Gastroesophageal sphincter (tissue), 4 donors: ENCODE measurements at regions not wholly inside any gene's neighbourhood (a gene's known extent, or its start where the extent isn't known, plus 50 kb on each side); places are given as distances from the start of the nearest gene placed in this dataset.

Source experiments
- ATAC-seq: fragments of 150-250 bp; one replicate; pipeline ENCODE4 v1.9.1; 2016; ENCODE audit warnings: mild to moderate bottlenecking, moderate library complexity
- H3K27ac ChIP-seq, 4 donors: fragments of 200-600 bp; sonication (generic) in 3 of 4; 1 replicate in 3 of 4; 2 replicates in 1 of 4; pipeline ENCODE4 v1.5.1; 2016 to 2019
- H3K27me3 ChIP-seq: fragments of 200-600 bp; sonication (generic); one replicate; pipeline ENCODE4 v1.5.1; 2019
- H3K36me3 ChIP-seq, 2 donors: fragments of 200-600 bp; sonication (generic); one replicate each; pipeline ENCODE4 v1.5.1; 2019; ENCODE audit warnings: control low read depth in 1 of 2
- H3K4me1 ChIP-seq, 3 donors: fragments of 200-600 bp; sonication (generic); 1 replicate in 2 of 3; 2 replicates in 1 of 3; pipeline ENCODE4 v1.5.1; 2016 to 2019; ENCODE audit warnings: control low read depth in 2 of 3
- H3K4me3 ChIP-seq, 2 donors: fragments of 200-600 bp; sonication (generic); one replicate each; pipeline ENCODE4 v1.5.1; 2019; ENCODE audit warnings: mild to moderate bottlenecking in 1 of 2, moderate library complexity in 1 of 2
- H3K9me3 ChIP-seq, 3 donors: fragments of 200-600 bp; sonication (generic); one replicate each; pipeline ENCODE4 v1.5.1; 2017 to 2019; ENCODE audit warnings: control low read depth in 2 of 3
- CTCF ChIP-seq, 4 experiments: fragments of 200-600 bp in 2 of 4; fragments of 450-650 bp in 2 of 4; sonication (generic) in 1 of 4; IDR thresholded peaks; one replicate each; pipeline ENCODE4 v1.5.1; 2017 to 2019; ENCODE audit warnings: antibody characterized with exemption in 4 of 4, mild to moderate bottlenecking in 2 of 4, moderate library complexity in 2 of 4
- EP300 ChIP-seq: sonication (generic); formaldehyde crosslinking; IDR thresholded peaks from one replicate; pipeline ENCODE4 v1.6.1; 2017; ENCODE audit warnings: antibody characterized with exemption, mild to moderate bottlenecking
- POLR2A ChIP-seq, 2 donors: fragments of 450-650 bp; IDR thresholded peaks; one replicate each; pipeline ENCODE4 v1.6.1; 2017; ENCODE audit warnings: antibody characterized with exemption in 2 of 2, mild to moderate bottlenecking in 2 of 2, moderate library complexity in 1 of 2
- POLR2AphosphoS5 ChIP-seq: sonication (generic); formaldehyde crosslinking; IDR thresholded peaks from one replicate; pipeline ENCODE4 v1.6.1; 2017; ENCODE audit warnings: antibody characterized with exemption
- WGBS, 2 donors: methylation state at CpG; one replicate each; pipeline ENCODE4 v1.1.5; 2018; ENCODE audit warnings: low coverage in 1 of 2; 5-methylcytosine and 5-hydroxymethylcytosine counted together

GRCh38 chr20:58005581-58006345, 222.7 kb downstream of the ANKRD60 start:
- Histone ChIP-seq H3K4me1 (peaks cover 0 to 5% (median 0%) of the 10 kb centered on the region in 3 donors), H3K9me3 (no peaks in the 10 kb centered on the region), H3K36me3 (no peaks in the 10 kb centered on the region), H3K4me3 (no peak overlapping the region), H3K27ac (no peak overlapping the region), H3K27me3 (peaks cover 6% of the 10 kb centered on the region)
- no peak for TF ChIP-seq POLR2AphosphoS5
- no peak for TF ChIP-seq CTCF (IDR thresholded peaks at IDR 0.05)
- no peak for TF ChIP-seq EP300
- no peak for TF ChIP-seq POLR2A (IDR thresholded peaks at IDR 0.05)
- ATAC-seq = no peak
- WGBS, 2 donors = 67% methylated on average over 1 of the region's 8 CpGs; no CpG with 5 or more reads in 1 of the 2 donors

GRCh38 chr20:58004900-58005299, 223.6 kb downstream of the ANKRD60 start:
- no peaks in the 10 kb centered on the region for H3K36me3 ChIP-seq
- H3K27me3 ChIP-seq = no peaks in the 10 kb centered on the region
- no peak for ATAC-seq
- no peak overlapping the region for H3K4me3 ChIP-seq
- H3K27ac ChIP-seq = no peak overlapping the region
- H3K4me1 ChIP-seq = peaks cover 0 to 6% (median 0%) of the 10 kb centered on the region in 3 donors
- TF ChIP-seq EP300 = no peak
- no peak for TF ChIP-seq POLR2A (IDR thresholded peaks at IDR 0.05)
- no peak for TF ChIP-seq POLR2AphosphoS5
- TF ChIP-seq CTCF (IDR thresholded peaks at IDR 0.05) = no peak
- WGBS, 2 donors = 85% methylated on average over 2 of the region's 4 CpGs; no CpG with 5 or more reads in 1 of the 2 donors
- H3K9me3 ChIP-seq = no peaks in the 10 kb centered on the region

GRCh38 chr20:58004146-58004545, 224.3 kb downstream of the ANKRD60 start:
- ATAC-seq = no peak
- 69 to 100% methylated on average over 2 to 3 of the region's 7 CpGs for WGBS, 2 donors
- TF ChIP-seq POLR2A (IDR thresholded peaks at IDR 0.05) (no peak), POLR2AphosphoS5 (no peak), CTCF (IDR thresholded peaks at IDR 0.05) (no peak), EP300 (no peak)

GRCh38 chr20:58003525-58003924, 224.9 kb downstream of the ANKRD60 start:
- Histone ChIP-seq H3K4me1 (peaks cover 0 to 19% (median 9%) of the 10 kb centered on the region in 3 donors), H3K27me3 (peaks cover 2% of the 10 kb centered on the region), H3K4me3 (no peak overlapping the region), H3K36me3 (no peaks in the 10 kb centered on the region), H3K27ac (no peak overlapping the region), H3K9me3 (no peaks in the 10 kb centered on the region)
- 100% methylated on average over 1 of the region's 6 CpGs; no CpG with 5 or more reads in 1 of the 2 donors for WGBS, 2 donors
- no peak for ATAC-seq
- TF ChIP-seq CTCF (IDR thresholded peaks at IDR 0.05) = no peak
- TF ChIP-seq POLR2AphosphoS5 = no peak
- no peak for TF ChIP-seq POLR2A (IDR thresholded peaks at IDR 0.05)
- TF ChIP-seq EP300 = no peak

More at GRCh38 chr20:58004146-58004545, 224.3 kb downstream of the ANKRD60 start:
- Histone ChIP-seq H3K4me3 (no peak overlapping the region), H3K9me3 (no peaks in the 10 kb centered on the region), H3K36me3 (no peaks in the 10 kb centered on the region), H3K27ac (no peak overlapping the region), H3K4me1 (peaks cover 0 to 14% (median 7%) of the 10 kb centered on the region in 3 donors), H3K27me3 (no peaks in the 10 kb centered on the region)

- 92 to 93% methylated on average over 3 to 6 of the region's 6 CpGs for WGBS, 2 donors
- ATAC-seq = no peak
- Histone ChIP-seq H3K27me3 (peaks cover 8% of the 10 kb centered on the region), H3K27ac (no peak overlapping the region), H3K4me3 (no peak overlapping the region), H3K36me3 (no peaks in the 10 kb centered on the region), H3K9me3 (no peaks in the 10 kb centered on the region), H3K4me1 (peaks cover 0 to 19% (median 9%) of the 10 kb centered on the region in 3 donors)
- TF ChIP-seq POLR2AphosphoS5 = no peak
- TF ChIP-seq EP300 = no peak
- TF ChIP-seq POLR2A (IDR thresholded peaks at IDR 0.05) = no peak
- no peak for TF ChIP-seq CTCF (IDR thresholded peaks at IDR 0.05)
Measured at GRCh38 chr20:58002901-58003300, 225.6 kb downstream of the ANKRD60 start.
